HG03558 (cell line): ENCODE measurements at regions not wholly inside any gene's neighbourhood (a gene's known extent, or its start where the extent isn't known, plus 50 kb on each side); places are given as distances from the start of the nearest gene placed in this dataset.

Experiments used
- ATAC-seq: cut with Tn5 transposase; IDR thresholded peaks from one replicate; pipeline ENCODE4 v1.9.1; 2021; ENCODE audit warnings: moderate number of reproducible peaks; ENCODE audit not compliant: unreplicated experiment; ENCODE audit errors: extremely low read depth

DNA sequence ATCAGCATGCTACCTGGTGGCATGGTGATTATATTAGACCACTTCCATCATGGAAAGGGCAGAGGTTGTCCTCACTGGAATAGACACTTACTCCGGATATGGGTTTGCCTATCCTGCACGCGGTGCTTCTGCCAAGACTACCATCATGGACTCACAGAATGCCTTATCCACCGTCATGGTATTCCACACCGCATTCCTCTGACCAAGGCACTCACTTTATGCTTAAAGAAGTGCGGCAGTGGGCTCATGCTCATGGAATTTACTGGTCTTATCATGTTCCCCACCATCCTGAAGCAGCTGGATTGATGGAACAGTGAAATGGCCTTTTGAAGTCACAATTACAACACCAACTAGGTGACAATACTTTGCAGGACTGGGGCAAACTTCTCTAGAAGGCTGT is 109.2 kb upstream of the DRD2 start:
- no peak for ATAC-seq

DNA sequence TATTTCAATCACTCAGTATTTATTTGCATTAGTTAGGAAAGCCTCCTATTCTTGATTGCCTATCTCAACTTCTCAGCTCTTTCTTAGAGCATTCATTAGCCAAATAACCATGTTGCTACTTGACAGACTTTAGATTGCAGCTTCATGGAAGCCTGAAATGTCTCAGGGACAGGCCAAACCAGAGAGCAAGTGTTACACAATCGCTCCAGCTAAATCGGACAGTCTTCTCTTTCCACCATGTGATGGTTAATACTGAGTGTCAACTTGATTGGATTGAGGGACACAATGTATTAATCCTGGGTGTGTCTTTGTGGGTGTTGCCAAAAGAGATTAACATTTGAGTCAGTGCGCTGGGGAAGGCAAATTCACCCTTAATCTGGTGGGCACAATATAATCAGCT is 106.5 kb upstream of the DRD2 start:
- no peak for ATAC-seq

DNA sequence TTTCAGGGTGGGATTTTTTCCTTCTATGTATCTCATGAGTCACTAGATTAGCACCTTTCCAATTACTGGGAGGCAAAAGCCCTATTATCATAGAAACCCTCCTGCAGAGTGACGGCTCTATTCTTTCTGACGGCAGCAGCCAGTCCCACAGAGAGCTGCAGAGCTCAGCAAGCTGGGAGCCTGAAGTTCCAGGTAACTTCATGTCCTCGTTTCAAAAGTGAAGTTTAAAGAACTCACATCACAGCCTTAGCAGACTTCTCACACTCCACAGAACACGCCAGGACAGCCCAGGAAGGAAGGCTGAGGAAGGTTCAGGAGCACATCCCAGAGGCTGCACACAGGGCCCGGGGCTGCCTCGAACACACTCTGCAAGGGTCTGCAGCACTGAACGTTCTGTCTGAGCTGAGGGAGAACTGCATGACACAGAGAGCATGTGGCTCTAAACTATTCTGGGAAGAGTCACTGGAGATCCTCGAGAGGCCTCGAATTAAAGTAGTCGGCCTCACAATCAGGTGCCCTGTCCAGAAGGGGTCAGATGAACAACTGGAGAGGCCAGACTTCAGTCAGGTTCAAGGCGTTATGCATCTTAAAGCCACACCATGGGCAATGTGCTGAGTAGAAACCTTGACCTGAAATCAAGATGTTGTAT is 104.2 kb upstream of the DRD2 start:
- ATAC-seq, result no peak

DNA sequence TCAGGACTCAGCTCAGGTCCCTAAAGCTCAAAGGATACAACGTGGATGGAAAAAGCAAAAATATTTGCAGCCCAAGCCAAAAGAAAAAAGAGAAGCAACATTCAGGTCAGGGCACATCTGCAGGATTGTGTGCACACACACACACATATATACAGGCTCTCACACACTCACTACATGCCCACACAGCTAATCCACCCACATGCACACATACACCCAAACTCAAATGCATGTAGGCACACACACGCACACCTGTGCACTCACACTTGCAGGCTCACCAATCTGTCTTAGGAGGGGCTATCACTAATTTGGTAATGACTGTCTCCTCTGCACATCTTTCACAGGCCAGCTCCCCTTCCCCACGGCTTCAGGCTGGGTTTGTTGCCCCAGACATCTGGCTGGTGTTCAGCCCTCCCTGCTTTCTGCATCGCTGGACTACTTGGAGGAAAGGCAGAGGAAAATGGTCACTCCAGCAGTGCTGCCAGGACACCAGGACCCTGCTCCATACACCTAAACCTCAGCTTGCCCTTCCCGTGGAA is 103.6 kb upstream of the DRD2 start:
- ATAC-seq, result no peak

DNA sequence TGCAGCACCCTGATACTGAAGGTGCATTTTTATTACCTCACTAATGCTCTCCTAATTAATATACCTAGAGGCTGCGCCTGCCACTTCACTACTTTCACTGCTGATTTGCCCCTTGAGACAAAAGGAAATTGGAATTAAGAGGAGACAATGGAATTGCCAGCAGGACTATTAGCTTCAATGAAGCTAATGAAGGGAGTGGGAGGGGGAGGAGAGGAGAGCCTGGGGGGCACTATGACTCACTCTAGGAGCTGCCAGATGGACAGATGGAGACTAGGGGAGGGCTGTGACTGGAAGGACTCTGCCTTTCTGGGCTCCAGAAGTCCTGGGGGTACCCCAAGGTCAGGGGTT is 102.8 kb upstream of the DRD2 start:
- no peak for ATAC-seq

DNA sequence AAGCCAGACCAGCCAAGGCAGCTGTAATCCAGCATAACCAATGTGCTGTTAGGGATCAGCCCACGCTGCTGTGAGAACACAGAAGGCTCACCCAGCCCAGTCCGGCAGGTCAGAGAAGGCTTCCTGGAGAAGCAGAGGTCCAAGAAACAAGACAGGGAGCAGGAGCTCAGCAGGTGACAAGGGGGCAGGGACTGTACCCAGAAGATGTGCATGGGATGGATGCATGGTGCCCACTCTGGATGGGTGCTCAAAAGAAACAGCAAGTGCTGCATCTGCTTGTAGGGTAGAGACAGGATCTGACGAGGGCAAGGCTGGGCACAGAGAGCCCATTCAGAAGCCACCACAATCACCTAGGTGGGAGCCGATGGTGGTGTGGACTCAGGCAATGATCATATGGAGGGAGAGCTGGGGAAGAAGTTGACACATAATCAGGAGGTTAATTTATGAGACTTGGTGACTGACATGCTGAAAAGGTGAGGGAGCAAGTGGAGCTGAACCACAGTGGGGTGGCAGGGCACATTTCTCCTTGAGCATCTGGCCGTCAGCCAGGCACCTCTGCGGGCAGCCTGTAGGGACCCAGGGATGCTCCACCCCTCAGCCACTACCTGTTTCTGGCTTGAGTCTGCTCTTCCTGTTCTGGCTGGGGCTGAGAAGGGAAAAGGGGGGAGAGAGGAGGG is 102.3 kb upstream of the DRD2 start:
- no peak for ATAC-seq

DNA sequence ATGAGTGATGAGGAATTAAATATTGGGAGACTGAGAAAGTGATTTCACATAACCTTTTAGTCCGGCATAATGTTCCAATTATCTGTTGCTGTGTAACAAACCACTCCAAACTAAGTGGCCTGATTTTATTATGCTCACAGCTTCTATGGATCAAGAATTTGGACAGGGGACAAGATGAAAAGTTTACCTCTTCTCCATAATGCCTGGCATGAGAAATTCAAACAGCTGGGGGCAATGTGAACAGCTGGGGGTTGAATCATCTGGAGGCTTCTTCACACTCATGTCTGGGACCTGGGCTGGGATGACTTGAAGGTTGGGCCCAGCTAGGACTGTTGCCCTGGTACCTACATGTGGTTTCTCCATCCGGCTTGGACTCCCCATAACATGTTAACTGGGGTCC is 99.4 kb upstream of the DRD2 start:
- ATAC-seq, result no peak

DNA sequence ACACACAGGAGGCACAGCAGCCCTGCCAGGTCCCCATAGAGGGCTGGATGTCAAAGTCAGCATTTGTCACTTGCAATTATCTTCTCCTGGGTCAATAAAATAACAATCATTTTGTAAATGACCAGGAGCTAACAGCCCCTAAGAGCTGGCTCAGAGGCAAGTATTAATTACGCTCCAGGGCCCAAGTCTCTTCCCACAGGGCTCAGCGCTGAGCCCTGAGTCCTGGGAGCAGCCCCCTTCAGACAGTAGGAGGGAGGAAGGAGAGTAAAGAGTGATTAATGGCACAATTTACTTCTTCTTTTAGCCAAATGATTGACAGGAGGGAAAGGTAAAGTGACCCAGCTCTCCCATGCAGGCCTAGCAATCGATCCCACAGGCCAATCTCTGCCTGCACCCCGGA is 99.0 kb upstream of the DRD2 start:
- ATAC-seq, result no peak

DNA sequence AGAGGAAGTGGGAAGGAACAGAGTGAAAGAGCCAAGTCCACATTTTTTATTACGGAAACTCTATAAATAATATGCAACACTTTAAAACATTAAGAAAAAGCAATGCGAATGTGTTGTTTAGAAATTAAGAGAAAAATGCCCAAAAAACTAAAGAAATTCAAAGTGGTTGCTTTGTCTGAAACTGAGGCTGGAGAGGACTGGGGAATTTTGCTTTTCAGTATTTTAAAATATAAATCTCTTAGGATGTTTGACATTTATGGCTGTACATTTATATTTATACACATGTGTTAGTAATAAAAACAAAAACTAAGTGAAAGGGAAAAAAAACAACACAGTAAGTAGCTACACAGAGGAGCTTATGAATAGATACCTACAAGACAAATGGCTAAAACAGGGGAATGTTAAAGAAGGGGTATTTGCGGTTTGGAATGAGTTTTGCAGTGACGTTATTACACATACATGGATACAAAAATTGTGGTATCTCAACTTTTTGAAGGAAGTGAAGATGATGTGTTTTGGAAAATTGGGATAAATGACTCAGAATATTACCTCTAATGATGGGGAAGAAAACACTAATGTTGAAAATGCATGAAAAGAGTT is 97.0 kb upstream of the DRD2 start:
- no peak for ATAC-seq

DNA sequence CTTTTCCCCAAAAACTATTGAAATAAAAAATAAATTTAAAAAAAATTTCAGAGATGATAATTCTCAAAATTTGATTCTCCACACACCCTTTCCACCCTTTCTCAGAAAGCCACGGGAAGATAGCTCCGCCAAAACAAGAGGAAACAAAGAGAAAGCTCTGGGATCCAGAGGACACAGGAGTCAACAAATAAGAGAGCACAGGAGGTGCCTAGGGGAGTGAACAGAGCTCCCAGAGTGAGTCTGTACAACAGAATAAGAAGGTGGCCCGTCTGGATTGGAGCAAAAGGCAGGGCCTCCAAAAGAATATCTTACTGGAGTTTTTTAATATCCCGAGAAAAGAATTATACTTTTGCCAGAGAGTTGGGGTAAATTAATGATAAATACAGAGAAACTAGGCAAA is 96.3 kb upstream of the DRD2 start:
- ATAC-seq, result no peak

DNA sequence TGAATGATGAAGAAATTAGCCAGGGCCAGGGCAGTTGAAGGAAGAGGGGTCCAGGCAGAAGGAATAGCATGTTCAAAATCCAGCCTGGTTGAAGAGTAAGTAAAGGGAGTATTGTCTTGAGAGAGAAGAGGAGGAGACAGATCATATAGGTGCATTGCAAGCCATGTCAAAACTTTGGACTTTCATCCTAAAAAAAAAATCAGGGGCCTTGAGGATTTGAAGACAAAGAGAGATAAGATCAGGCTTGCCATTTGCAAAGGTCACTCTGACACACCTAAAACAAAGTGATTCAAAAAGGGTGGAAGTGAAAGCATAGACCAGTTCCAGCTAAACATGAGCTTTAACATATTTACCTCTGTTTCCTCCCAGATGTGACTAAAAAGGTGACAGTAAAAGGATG is 95.7 kb upstream of the DRD2 start:
- ATAC-seq, result no peak

DNA sequence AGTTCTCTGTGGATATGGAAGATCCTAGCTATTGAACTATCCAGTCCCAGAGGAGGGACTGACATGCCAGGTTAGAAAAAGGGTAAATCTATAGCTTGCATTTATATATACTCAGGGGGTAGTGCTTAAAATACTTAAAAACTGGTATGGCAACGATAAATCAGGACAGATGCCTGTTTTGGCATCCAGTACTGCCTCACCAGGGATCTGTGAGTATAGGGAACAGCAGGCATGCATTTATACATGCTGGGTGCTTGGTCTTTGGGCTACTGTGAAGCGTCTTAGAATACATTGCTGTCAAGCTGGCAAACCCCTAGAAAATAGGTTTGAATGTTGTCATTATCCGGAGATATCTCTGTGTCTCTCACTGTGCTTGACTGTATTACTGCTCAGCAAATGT is 94.2 kb upstream of the DRD2 start:
- ATAC-seq, result no peak

DNA sequence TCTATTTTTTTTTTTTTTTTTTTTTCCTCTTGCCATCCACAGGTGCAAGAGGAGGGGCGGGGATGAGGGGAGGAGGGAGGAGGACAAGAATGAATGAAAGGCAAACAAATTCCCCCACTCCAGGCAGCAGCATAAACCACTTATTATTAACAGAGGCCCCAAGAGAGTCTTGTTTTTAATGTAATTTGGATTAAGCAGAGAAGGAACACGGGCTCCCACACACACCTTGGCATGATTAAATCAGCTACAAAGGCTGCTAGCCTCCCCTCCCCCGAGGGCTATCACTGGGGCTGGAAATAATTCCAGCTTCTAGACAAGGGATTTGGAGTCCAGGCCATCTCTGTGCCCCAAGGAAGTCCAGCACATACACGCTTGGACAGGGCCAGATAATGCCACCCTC is 93.4 kb upstream of the DRD2 start:
- ATAC-seq, result no peak

DNA sequence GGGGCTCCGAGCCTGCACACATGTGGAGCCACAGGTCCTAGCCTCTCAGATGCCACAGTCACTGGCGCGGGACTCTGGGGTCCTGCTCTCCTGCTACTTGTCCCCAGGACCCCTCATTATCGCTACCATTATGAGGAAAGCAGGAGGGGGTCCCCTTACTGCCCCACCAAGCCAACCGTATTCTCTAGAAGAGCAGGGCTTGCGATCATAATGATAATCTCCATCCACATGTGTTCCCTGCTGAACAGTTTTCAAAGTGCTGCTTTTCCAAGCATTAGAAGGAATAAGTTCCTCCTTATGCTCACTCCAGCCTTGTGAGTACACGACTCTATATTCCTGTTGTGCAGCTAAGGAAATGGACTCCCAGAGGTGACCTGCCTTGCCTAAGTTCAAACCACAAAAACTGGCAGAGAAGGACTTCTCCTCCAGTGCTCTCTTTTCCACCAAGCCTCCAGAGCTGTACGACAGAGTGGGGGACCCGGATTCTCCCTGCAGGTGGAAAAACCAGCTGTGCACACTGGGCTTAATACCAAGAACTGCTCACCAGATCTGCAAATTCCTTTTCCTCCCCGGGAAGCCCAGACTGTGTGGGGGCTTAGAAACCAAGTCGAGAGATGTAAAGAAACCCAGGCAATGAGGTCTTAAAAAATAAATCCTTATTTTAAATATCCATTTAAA is 92.8 kb upstream of the DRD2 start:
- no peak for ATAC-seq

DNA sequence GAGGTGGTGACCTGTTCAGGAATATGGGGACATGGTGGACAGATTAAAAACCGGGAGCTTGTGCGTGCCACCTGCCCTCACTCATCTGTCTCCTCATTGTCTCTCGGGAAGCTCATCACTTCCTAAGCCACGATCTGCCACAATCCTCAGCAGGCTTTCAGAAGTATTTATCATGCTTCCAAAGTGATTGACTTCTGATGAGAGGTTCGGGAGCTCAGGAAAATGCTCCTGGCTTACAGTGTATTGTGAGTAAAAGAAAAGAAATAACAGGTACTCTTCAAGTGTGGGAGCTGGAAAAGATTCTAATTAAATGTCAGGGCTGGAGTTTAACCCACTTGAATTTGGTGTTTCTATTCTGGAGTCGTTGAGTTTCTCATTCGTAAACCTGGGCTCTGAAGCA is 91.9 kb upstream of the DRD2 start:
- ATAC-seq, result no peak

DNA sequence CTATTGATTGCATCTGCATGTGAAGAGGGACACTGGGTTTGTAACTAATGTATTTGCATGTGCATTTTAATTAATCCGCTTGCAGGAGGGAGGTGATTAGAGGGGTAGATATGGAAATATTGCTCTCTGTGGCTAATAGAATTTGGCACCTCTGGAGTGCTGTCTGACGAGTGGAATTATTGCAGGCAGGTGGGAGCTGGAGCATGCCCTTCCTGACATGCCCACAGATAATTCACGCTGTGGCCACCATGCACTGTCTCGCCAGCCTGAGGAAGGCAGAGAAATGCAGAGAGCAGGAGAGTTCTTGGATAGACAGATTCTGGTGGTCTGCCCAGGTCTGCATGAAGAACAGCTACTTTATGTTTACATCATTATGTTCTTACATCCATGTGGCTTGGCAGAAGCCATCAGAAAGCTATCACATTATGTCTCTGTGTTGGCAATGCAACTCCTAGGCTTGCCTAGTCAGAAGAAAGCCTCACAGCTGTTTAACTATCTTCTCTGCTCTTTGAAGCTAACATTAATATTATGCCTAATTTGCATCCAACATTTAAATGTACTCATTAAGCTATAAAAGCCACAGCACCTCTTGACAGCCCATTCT is 89.4 kb upstream of the DRD2 start:
- no peak for ATAC-seq

DNA sequence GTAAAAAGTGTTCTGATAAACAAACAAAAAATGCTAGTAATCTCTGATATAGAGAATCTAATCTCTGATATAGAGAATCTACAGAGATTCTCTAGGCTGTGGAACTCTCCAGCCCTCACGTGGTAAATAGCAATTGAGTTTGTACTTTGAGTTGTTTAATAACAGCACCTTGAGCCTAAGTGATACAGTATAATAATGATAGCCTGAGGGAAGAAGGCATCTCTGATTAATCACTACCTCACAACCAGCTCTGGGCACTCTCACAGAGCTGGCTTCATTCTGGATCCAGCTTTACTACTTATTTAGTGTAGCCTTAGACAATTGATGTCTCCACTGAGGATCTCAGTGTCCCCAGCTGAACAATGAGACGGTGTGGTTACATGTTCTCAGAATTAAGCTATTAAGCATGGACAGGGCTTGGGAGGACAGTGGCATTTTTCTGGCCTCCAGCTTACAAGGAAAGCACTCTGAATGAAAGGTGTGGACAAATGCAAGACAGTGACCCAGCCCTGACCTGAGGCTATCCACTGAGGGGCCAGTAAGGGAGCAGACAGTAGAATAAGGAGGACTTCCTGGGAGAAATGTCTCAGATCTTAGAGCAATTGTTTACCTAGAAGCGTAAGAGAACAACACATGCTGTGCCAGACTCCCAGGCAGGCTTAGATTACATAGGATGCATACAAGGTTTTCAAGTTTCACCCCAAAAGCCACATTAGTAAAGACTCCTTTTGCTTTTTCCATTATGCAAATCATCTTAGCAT is 88.7 kb upstream of the DRD2 start:
- ATAC-seq, result no peak

DNA sequence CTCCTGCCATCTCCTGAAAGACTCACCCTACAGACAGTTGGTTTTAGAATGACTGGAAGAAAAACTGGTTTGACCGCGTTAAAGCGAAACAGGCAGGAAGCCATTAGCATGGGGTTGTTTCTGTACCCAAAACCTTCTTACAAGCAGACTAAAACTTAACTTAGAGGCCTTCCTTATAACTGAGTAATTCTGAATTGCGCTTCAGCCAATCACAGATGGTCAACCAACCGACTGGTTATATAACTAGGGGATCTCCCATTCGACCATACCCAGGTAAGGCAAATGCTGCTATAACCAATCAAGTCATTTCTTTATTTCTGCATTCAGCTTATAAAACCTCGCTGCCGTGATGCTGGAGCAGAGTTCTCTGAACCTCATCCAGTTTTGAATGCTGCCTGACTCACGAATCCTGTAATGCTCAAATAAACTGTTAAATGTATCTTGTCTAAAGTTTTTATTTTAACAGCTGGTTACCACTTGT is 87.8 kb upstream of the DRD2 start:
- no peak for ATAC-seq

DNA sequence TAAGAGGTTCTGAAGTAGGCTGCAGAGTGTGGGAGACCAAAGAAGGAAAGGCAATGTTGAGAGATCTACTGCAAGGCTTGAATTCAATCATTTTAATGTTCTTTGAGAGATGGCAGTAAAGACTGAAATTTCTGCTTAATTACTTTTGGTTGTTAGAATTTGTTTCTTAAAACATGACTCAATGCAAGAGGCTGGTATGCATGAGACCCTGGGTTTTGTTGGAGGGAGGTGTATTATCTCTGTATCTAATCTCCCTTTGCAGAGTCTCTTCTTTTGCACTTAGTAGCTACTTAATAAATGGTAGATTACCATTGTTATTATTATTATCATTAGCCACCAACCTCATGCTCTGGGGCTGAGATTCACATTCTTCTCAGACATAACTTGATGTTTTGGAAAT is 87.4 kb upstream of the DRD2 start:
- no peak for ATAC-seq

DNA sequence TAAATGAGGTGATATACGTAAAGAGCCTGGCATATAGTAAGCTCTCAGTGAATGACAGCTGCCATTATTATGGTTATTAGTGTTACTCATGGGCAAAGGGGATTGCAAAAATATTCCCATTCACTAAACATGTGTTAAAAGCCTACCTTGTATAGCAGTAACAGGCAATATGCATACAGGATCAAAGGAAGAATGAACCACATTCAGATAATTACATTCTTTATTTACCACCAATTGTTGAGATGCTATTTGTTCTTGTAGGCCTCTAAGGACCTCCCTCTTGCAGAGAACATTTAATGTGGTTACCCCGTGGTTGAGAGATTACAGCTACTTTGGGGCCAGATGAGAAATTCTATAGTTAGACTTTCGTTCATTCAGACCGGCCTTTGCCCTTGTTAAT is 82.7 kb upstream of the DRD2 start:
- ATAC-seq, result no peak
